GM18861 (cell line): ENCODE measurements at regions not wholly inside any gene's neighbourhood (a gene's known extent, or its start where the extent isn't known, plus 50 kb on each side); places are given as distances from the start of the nearest gene placed in this dataset.
"Not testable (repeated sequence)": the region's sequence is repeated elsewhere in the genome, so short reads cannot be mapped to it uniquely, and the experiment has no call there.

Experiments used
- ATAC-seq: cut with Tn5 transposase; IDR thresholded peaks from one replicate; pipeline ENCODE4 v1.9.1; 2021; ENCODE audit not compliant: unreplicated experiment

DNA sequence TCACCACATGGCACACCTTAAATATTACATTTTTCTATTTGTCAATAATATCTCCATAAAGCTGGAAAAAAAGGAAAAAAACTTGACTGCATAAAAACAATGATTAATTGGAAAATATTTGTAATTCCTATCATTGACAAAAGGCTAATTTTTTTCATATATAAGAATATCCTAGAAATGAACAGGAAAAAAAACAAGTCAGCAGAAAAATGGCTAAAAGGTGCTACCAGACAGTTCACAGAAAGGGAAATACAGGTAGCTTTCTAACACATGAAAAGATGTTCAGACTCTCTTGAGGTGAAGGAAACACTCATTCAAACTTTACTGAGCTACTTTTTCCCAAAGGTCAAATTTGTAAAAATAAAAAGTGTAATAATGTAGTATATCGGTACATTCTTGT lies 104.1 kb upstream of the SCAF8 start:
- ATAC-seq = no peak

DNA sequence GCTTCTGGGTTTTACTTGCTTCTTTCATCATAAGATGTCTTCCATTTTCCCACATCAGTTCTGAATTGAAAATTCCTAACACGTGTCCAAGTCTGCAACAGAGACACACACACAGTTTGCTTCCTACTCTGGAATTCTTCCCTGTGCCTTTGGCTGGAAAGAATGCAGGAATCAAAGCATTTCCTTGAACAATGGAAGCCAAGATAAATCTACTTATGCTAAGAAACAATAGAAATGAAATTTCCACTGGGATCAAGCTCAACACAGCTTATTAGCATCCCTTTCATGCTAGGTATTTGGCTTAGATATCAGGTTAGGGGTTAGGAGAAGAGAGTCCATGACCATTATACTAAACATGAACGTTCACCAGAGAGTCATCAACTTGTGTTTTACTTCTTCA lies 101.1 kb upstream of the SCAF8 start:
- no peak for ATAC-seq

DNA sequence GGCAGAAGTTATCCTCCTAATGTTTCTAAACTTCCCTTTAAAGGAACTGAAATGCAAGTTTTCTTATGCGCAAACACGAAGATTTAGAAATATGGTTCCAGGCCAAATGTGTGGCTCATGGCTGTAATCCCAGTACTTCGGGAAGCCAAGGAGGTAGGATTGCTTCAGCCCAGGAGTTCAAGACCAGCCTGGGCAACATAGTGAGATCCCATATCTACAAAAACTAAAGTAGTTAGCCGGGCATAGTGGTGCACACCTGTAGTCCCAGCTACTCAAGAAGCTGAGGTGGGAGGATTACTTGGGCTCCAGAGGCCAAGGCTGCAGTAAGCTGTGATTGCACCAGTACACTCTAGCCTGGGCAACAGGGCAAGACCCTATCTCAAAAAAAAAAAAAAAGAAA lies 95.8 kb upstream of the SCAF8 start:
- ATAC-seq = no peak

DNA sequence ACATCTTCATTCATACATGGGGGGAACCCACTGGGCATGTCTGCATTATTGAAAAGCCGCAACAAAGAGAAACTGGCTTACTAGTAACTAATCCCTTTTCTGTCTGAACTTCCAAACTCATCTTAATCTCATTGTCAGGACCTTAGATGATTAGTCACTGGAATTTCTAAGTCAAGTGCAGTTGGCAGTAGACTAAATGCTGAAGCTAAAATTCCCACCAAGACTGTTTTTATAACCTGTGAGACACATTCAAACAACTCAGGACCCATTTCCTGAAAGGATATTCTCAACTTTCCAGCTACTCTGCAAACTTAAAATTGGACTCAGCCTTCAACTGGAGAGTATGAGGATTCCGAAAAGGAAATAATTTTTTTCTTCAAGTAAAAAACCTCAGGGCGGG lies 94.8 kb upstream of the SCAF8 start:
- ATAC-seq = no peak

DNA sequence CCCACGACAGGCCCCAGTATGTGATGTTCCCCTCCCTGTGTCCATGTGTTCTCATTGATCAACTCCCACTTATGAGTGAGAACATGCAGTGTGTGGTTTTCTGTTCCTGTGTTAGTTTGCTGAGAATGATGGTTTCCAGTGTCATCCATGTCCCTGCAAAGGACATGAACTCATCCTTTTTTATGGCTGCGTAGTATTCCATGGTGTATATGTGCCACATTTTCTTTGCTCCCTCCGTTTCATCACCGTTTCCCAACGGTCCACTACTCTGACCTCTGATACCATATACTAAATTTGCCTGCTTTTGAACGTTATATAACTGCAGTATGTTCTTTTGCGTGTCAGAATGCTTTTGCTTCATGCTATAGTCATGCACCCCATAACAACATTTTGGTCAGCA lies 94.0 kb upstream of the SCAF8 start:
- ATAC-seq = not testable (repeated sequence)

DNA sequence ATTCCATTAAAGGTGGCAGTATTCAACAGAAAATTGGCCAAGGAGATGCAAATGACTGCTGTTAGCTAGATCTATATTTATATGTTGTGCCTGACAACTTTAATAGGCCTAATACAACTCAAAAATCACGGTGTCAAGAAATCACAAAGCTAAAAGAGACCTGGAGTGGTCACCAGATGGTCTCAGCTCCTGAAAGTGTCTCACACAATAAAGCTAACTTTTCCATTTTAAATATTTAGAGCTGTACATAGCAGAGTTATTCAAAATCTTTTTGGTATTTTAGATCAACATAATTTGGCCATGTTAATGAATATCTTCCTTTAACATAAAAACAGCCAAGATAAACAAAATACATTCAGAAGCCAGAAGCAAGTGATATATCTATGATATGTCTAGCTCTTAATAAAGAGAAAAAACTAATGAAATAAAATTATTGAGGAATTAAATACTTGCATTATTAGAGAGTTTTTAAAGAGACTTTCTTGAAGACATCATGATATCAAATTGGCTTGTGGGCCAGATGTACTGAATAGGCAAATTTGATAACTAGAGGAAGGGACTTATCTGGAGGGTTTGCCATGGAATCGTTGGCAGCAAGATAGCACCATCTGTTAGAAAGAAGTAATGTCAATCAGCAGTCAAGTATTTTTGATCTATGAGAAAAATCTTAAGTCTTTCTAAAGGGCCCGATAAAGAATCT lies 84.9 kb upstream of the SCAF8 start:
- ATAC-seq = no peak

DNA sequence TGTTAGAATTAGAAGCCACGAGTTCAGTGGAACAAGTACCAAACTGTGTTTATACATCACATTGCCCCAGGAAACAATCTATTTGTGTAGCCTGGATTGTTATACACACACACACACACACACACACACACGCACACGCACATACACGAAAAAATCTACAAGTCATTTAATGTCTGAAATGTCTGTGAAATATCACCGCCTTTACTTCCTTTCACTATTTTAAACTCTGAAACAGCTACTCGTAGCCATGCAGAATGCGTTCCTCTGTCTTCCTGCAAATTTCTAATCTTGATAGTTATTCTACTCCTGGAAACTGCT lies 84.4 kb upstream of the SCAF8 start:
- no peak for ATAC-seq

DNA sequence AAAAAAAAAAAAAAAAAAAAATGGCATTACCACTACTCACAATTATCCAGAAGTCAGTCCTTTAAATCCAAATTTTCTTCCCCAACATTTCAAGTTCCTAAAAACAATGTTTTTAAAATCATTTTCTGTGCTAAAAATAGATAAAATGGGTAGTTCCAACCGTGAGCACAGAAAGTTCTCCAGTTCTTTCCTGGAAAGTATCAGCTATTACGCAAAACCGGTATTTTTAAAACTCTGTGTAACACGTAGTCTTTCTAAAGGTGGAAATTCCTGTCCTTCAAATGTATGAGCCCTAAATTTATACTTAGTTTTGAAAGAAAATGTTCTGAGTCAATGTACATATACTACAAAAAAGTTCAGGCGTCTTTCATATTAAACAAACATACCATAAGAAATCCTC lies 83.5 kb upstream of the SCAF8 start:
- ATAC-seq = no peak

DNA sequence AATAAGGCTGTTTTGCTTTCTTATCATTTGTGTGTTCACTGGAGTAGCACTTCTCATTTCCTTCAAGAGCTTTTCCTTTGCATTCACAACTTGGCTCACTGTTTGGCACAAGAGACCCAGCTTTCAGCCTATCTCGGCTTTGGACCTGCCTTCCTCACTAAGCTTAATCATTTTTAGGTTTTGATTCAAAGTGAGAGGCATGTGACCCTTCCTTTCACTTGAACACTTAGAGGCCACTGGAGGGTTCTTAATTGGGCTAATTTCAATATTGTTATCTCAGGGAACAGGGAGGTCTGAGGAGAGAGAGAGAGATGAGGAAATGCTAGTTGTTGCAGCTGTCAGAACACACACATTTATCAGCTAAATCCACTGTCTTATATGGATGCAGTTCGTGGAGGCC lies 82.9 kb upstream of the SCAF8 start:
- ATAC-seq = no peak

DNA sequence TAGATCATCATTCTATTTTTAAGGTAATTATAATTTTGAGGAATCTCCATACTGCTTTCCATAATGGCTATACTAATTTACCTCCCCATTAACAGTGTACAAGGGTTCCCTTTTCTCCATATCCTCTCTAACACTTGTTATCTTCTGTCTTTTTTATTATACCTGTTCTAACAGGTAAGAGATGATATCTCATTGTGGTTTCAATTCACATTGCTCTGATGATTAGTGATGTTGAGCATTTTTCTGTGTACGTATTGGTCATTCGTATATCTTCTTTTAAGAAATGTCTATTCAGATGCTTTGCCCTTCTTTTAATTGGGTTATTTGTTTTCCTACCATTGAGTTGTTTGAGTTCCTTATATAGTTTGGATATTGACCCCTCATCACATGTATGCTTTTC lies 81.6 kb upstream of the SCAF8 start:
- no peak for ATAC-seq

DNA sequence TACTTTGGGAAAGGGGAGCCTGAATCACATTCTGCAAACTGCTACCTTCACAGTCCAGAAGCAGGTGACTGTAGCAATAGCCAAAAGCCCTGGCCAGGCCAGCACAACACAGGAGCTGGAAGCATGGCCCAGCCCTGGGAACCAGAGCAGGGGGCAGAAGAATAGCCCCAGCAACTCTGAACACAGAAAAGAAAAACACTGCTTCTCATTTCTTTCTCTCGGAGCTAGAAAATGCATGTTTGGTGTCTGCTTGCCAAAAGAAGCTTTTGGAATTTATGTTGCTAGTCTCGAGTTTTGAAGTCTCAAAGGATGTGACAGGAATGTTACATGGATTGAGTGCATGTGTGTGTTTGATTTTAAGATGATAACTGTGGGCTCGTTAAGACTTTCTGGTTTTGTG lies 79.8 kb upstream of the SCAF8 start:
- ATAC-seq = no peak

DNA sequence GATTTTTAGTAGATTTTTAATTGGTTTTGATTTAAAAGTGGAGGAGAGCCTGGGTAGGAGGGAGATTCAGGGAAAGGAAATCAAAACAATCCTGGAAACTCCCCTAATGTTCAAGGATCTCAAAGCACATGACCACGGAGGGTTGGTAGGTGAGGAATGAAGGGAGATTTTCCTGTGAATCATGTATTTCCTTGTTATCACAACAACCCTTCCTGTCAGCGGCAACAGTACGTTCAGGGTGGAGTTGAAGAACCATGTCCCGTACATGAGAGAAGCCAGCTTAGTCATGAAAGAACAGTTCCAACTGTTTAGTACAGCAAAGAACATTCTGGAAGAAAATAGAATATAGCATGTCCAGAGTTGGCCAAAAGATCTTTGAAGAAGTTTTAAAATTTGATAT lies 79.4 kb upstream of the SCAF8 start:
- no peak for ATAC-seq

DNA sequence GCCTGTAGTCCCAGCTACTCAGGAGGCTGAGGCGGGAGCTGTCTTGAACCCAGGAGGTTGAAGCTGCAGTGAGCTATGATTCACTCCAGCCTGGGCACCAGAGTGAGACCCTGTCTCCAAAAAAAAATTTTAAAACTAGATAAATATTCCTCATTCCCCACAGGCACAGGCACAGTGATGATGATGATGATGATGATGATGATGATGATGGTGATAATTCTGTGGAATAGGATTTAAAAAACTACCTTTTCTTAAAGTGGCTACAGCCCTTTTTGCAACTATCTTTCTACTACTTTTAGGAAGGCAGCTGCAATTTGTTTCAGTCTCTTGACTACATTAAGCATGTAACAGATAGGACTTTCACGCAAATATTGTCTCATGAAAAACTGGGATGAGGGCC lies 76.6 kb upstream of the SCAF8 start:
- ATAC-seq = no peak

DNA sequence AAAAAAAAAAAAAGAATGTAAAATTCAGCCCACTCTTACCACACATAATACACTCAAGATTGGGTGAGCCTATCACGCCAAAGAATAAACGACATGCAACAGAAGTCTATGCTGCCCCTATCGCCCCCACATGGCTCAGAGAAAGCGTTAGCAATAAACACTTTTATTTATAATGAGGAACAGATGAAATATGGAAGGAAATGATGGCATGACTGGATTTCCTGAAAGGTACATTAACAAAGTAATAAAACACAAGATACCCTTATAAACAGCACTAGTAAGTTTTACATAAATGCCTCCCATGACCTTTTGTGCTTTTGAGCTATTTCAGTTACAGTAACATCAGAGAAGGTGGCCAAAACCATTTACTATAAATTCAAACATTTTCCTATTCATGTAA lies 71.4 kb upstream of the SCAF8 start:
- no peak for ATAC-seq

DNA sequence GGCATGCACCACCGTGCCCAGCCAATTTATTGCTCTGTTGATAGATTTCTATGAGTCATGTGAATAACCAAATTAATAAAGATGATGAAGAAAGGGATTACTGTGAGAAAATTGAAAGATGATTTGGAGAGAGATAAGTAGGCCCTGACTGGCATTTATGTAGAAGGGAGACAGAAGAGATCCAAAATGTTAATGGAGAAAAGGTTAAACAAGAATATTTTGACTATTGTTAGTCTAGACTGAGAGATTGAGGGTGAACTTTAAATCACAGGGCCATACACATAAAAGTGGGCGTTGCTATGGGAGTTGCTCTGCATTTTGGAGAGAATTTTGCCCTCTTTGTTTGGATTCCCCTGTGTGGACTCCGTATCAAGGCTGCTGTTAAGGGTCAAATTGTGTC lies 68.9 kb upstream of the SCAF8 start:
- no peak for ATAC-seq

DNA sequence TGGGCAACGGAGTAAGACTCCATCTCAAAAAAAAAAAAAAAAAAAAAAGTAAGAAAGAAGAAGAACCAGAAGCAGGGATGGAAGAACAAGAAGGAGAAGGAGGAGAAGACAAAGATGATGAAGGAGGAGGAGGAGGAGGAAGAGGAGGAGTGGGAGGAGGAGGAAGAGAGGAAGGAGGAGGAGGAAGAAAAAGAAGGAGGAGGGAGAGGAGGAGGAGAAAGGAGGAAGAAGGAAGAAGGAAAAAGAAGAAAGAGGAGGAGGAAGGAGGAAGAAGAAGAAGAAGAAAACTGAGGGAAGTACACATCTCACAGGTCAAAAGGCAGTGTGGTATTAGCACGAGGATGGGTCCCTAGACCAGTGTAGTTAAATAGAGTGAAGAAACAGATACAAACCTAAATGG lies 65.1 kb upstream of the SCAF8 start:
- ATAC-seq = no peak

DNA sequence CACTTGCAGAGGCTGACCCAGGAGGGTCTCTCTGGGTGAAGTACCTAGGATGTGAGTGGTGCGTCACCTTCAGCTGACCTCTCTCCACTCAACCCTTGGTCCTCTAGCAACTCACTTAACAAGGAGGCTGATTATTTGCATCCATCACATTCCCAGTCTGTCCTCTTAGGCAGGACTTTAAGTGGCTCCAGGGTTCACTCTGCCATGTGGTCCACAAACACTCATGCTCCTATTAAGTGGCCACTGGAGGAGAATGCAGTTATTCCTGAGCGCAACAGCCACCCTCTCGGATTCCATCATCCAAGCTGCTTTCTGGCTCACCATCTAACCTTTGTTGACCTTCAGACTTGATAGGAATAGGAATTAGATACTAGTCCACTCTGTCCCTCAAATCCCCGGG lies 61.1 kb upstream of the SCAF8 start:
- no peak for ATAC-seq

DNA sequence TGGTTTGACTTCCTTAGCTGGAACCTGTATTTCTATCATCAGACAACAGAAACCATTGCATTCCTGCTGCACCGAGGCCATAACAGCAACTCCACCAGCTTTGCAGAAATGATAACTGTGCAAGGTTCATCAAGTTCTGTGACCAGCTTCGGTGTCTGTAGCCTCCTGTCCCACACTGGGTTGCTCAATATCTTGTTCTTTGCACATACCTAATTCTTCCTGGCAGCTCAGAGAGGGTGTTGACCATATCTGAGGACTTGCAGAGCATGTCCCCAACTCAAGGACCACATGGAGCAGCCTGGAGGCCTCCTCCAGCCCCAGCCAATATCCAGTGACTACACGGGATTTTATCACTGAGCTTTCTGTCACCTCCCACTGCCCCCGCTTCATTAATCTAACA lies 59.3 kb upstream of the SCAF8 start:
- ATAC-seq = no peak

DNA sequence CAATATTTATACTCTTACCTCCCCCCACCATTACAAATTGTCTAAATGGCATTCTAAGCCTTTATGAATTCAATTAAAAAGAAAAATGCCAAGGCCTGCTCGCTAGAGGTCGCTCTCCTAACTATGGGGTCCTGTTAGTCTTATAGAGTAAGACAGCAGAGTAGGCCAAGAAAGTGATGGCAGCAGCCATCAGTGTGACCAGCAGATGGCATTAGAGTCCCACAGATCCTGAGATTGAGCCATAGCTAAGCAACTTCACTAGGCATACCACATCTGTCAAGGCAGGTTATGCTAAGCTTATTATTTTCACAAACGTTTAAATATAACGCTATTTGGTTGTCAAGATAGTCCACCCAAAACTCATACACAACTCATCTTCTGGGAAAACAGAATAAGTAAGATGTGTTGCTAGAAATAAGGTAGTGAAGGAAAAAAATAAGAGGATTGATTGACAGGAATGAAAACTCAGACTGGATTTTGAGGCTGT lies 57.6 kb upstream of the SCAF8 start:
- ATAC-seq = peak; percentile 100

DNA sequence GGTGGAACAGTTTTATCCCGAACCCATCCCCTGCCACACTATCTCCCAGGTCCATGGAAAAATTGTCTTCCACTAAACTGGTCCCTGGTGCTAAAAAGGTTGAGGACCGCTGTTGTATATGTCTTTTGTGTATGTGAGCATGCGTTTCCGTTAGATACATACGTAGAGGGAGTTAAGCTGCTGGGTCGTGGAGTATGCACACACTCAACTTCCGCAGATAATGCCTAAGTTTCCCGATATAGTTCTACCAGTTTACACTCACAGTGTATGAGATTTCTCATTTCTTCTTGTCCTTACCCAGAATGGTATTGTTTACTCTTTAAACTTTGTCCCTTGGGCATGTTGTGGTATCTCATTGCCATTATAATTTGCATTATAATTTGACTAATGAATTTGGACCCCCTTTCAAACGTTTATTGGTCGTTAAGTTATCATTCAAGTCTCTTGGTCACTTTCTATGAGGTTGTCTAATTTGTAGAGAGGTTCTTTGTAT lies 50.5 kb upstream of the SCAF8 start:
- ATAC-seq = no peak
